CD4-positive, alpha-beta T cell (primary cell): ENCODE measurements at regions not wholly inside any gene's neighbourhood (a gene's known extent, or its start where the extent isn't known, plus 50 kb on each side); places are given as distances from the start of the nearest gene placed in this dataset.

Source experiments
- ATAC-seq: fragments of 200-7000 bp; cut with Tn5 transposase; one replicate; pipeline ENCODE4 v1.10.0; 2022; ENCODE audit warnings: mild to moderate bottlenecking; ENCODE audit not compliant: poor library complexity
- CTCF ChIA-PET: fragments of 350-600 bp; sonication (Branson Sonifier 250); formaldehyde crosslinking; loops from one replicate; lab custom pipeline; 2021; ENCODE audit warnings: antibody characterized with exemption, inconsistent platforms; lab: Charles Lee
- POLR2A ChIA-PET: fragments of 350-600 bp; sonication (Branson Sonifier 250); formaldehyde crosslinking; loops from one replicate; lab custom pipeline; 2021; ENCODE audit warnings: antibody characterized with exemption, inconsistent platforms; lab: Charles Lee
- DNase-seq, 14 experiments: peaks; one replicate each; pipeline ENCODE4 v3.0.0-alpha.2; 2013 to 2020; ENCODE audit warnings: mixed read lengths in 2 of 14
- H3K27ac ChIP-seq, 2 donors: one replicate each; pipeline versions ENCODE4 v1.5.1 to v1.7.0; 2013; ENCODE audit warnings: low read length in 2 of 2, low read depth in 1 of 2, mild to moderate bottlenecking in 1 of 2
- H3K27me3 ChIP-seq, 2 experiments: 1 replicate in 1 of 2; 2 replicates in 1 of 2; pipeline versions ENCODE4 v1.6.1 to v1.7.0; 2013; ENCODE audit warnings: low read length in 2 of 2, control low read depth in 1 of 2, mild to moderate bottlenecking in 1 of 2, moderate library complexity in 1 of 2; ENCODE audit not compliant: insufficient read depth in 2 of 2, control insufficient read depth in 1 of 2
- H3K36me3 ChIP-seq: one replicate; pipeline ENCODE4 v1.6.1; 2013; ENCODE audit warnings: low read length, control low read depth; ENCODE audit not compliant: insufficient read depth
- H3K4me1 ChIP-seq: one replicate; pipeline ENCODE4 v1.6.1; 2013; ENCODE audit warnings: low read length, control low read depth; ENCODE audit not compliant: insufficient read depth
- H3K4me3 ChIP-seq: one replicate; pipeline ENCODE4 v1.5.1; 2013; ENCODE audit warnings: mild to moderate bottlenecking, low read length, moderate library complexity
- H3K9me3 ChIP-seq, 2 experiments: 1 replicate in 1 of 2; 2 replicates in 1 of 2; pipeline versions ENCODE4 v1.6.1 to v1.7.0; 2013; ENCODE audit warnings: low read length in 2 of 2, mild to moderate bottlenecking in 2 of 2, control low read depth in 1 of 2, moderate library complexity in 1 of 2; ENCODE audit not compliant: control insufficient read depth in 1 of 2, insufficient read depth in 1 of 2
- H3K27ac Mint-ChIP-seq: one replicate; pipeline ENCODE4 v1.8.0; 2020; ENCODE audit warnings: mixed read lengths
- H3K27me3 Mint-ChIP-seq: one replicate; pipeline ENCODE4 v1.8.0; 2021; ENCODE audit warnings: mixed read lengths
- H3K36me3 Mint-ChIP-seq: one replicate; pipeline ENCODE4 v1.8.0; 2021; ENCODE audit warnings: low read depth, mixed read lengths
- H3K4me1 Mint-ChIP-seq: one replicate; pipeline ENCODE4 v1.8.0; 2021; ENCODE audit warnings: low read depth, mixed read lengths
- H3K4me3 Mint-ChIP-seq: one replicate; pipeline ENCODE4 v1.8.0; 2020; ENCODE audit warnings: mild to moderate bottlenecking, mixed read lengths
- H3K9me3 Mint-ChIP-seq: one replicate; pipeline ENCODE4 v1.8.0; 2020; ENCODE audit warnings: mixed read lengths
- CTCF ChIP-seq: fragments of 200-600 bp; IDR thresholded peaks from one replicate; pipeline ENCODE4 v1.8.0; 2022; ENCODE audit warnings: antibody characterized with exemption, mild to moderate bottlenecking
- intact Hi-C, 2 experiments: fragments of 100-400 bp; cut with DNase I in 1 of 2; cut with micrococcal nuclease in 1 of 2; formaldehyde crosslinking; loops; one replicate each; pipeline versions ENCODE4 v1.15.1 to v1.9.0; 2023 to 2025; cut with DNase I, micrococcal nuclease

DNA sequence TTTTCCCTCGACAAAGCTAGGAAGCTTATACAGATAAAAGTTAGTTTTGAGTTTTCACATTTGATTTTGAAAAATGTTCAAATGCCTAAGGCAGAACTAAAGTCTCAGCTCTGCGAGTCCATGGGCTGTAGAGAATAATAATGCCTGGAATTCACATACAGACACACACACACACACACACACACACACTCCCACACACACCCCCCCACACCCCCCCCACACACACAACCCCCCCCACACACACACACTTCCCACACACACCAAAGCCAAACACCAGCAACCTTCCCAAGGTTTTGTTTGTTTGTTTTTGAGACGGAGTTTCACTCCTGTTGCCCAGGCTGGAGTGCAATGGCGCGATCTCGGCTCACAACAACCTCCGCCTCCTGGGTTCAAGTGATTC is 62.8 kb upstream of the EIF5 start:
- Histone ChIP-seq H3K27ac (no peak overlapping the region), H3K9me3 (peaks cover 0 to 3% of the 10 kb centered on the region in 2 experiments), H3K4me3 (no peak overlapping the region), H3K27me3 (peaks cover 11 to 54% of the 10 kb centered on the region in 2 experiments), H3K36me3 (no peaks in the 10 kb centered on the region), H3K4me1 (no peaks in the 10 kb centered on the region)
- TF ChIP-seq CTCF: no peak
- ATAC-seq (no peak), DNase-seq (no peak)
- H3K4me1 Mint-ChIP-seq: no peaks in the 10 kb centered on the region
- peaks cover 63% of the 10 kb centered on the region for H3K27me3 Mint-ChIP-seq
- ChIA-PET POLR2A (no interaction called here), CTCF (no interaction called here)
- no peak overlapping the region for H3K4me3 Mint-ChIP-seq
- intact Hi-C loops: no loop called here
- H3K27ac Mint-ChIP-seq: no peak overlapping the region
- H3K9me3 Mint-ChIP-seq: no peaks in the 10 kb centered on the region
- no peaks in the 10 kb centered on the region for H3K36me3 Mint-ChIP-seq

- H3K27me3 Mint-ChIP-seq: peaks cover 63% of the 10 kb centered on the region
- intact Hi-C loops: no loop called here
- no peaks in the 10 kb centered on the region for H3K36me3 ChIP-seq
These were observed 60.8 kb upstream of the EIF5 start for GRCh38 chr14:103273145-103273744.

GRCh38 chr14:103273745-103274615 is 60.1 kb upstream of the EIF5 start:
- Histone ChIP-seq H3K9me3 (peaks cover 0 to 7% of the 10 kb centered on the region in 2 experiments), H3K4me3 (no peak overlapping the region), H3K36me3 (no peaks in the 10 kb centered on the region), H3K27me3 (peaks cover 18 to 58% of the 10 kb centered on the region in 2 experiments), H3K4me1 (peaks cover 2% of the 10 kb centered on the region), H3K27ac (no peak overlapping the region)
- DNase-seq (no peak), ATAC-seq (no peak)
- Mint-ChIP-seq H3K27ac (no peak overlapping the region), H3K4me3 (no peak overlapping the region), H3K36me3 (no peaks in the 10 kb centered on the region), H3K27me3 (peaks cover 62% of the 10 kb centered on the region), H3K4me1 (no peaks in the 10 kb centered on the region), H3K9me3 (no peaks in the 10 kb centered on the region)
- POLR2A ChIA-PET: no interaction called here
- TF ChIP-seq CTCF: no peak
- intact Hi-C loops: no loop called here
- CTCF ChIA-PET: no interaction called here

More at GRCh38 chr14:103273145-103273744, 60.8 kb upstream of the EIF5 start:
- Histone ChIP-seq H3K9me3 (peaks cover 0 to 3% of the 10 kb centered on the region in 2 experiments), H3K27ac (no peak overlapping the region), H3K4me3 (no peak overlapping the region), H3K27me3 (peaks cover 13 to 56% of the 10 kb centered on the region in 2 experiments), H3K4me1 (no peaks in the 10 kb centered on the region)
- no peak for TF ChIP-seq CTCF
- no peak for DNase-seq
- H3K27ac Mint-ChIP-seq: no peak overlapping the region
- ChIA-PET CTCF (interaction anchor here (0.6 kb wide), 1 partner anchor 227 kb away, joined by 3 read pairs; no protein-coding TSS in a partner anchor), POLR2A (no interaction called here)
- ATAC-seq: no peak
- H3K36me3 Mint-ChIP-seq: no peaks in the 10 kb centered on the region
- H3K4me3 Mint-ChIP-seq: no peak overlapping the region
- no peaks in the 10 kb centered on the region for H3K9me3 Mint-ChIP-seq
- no peaks in the 10 kb centered on the region for H3K4me1 Mint-ChIP-seq
